ENCODE measurements at regions not wholly inside any gene's neighbourhood (a gene's known extent, or its start where the extent isn't known, plus 50 kb on each side); places are given as distances from the start of the nearest gene placed in this dataset.
A peak's percentile ranks its signal among the peaks of the same experiment; 100 is the strongest.

GRCh38 chr5:174987443-174988012 is 263.1 kb downstream of the MSX2 start:
- Mint-ChIP-seq H3K27me3 (no peaks in the 10 kb centered on the region), H3K9me3 (no peaks in the 10 kb centered on the region), H3K4me3 (no peak overlapping the region), H3K27ac (no peak overlapping the region), H3K4me1 (ENCODE audit: low read depth) (peaks cover 2% of the 10 kb centered on the region), H3K36me3 (no peaks in the 10 kb centered on the region)
- ChIA-PET CTCF (no interaction called here), POLR2A (no interaction called here)
- DNase-seq, result no peak
- intact Hi-C loops (cut with micrococcal nuclease), result no loop called here

GRCh38 chr5:174984863-174985262 is 260.5 kb downstream of the MSX2 start:
- H3K9me3 Mint-ChIP-seq, result no peaks in the 10 kb centered on the region
- no peak for DNase-seq
- peaks cover 2% of the 10 kb centered on the region for H3K27me3 Mint-ChIP-seq
- POLR2A ChIA-PET, result no interaction called here
- no peak overlapping the region for H3K27ac Mint-ChIP-seq
- H3K4me1 Mint-ChIP-seq (ENCODE audit: low read depth), result no peaks in the 10 kb centered on the region
- intact Hi-C loops (cut with micrococcal nuclease), result no loop called here
- no peaks in the 10 kb centered on the region for H3K36me3 Mint-ChIP-seq
- CTCF ChIA-PET, result no interaction called here
- no peak overlapping the region for H3K4me3 Mint-ChIP-seq

GRCh38 chr5:174982485-174982884 is 258.1 kb downstream of the MSX2 start:
- POLR2A ChIA-PET, result no interaction called here

GRCh38 chr5:174981416-174981815 is 257.0 kb downstream of the MSX2 start:
- Mint-ChIP-seq H3K27me3 (peaks cover 2% of the 10 kb centered on the region), H3K9me3 (no peaks in the 10 kb centered on the region), H3K27ac (no peak overlapping the region), H3K4me3 (no peak overlapping the region), H3K4me1 (ENCODE audit: low read depth) (no peaks in the 10 kb centered on the region), H3K36me3 (no peaks in the 10 kb centered on the region)
- no peak for DNase-seq
- intact Hi-C loops (cut with micrococcal nuclease), result no loop called here
- ChIA-PET POLR2A (no interaction called here), CTCF (no interaction called here)

More at GRCh38 chr5:174982485-174982884, 258.1 kb downstream of the MSX2 start:
- no peaks in the 10 kb centered on the region for H3K36me3 Mint-ChIP-seq
- intact Hi-C loops (cut with micrococcal nuclease), result no loop called here
- H3K27me3 Mint-ChIP-seq, result peaks cover 2% of the 10 kb centered on the region
- H3K4me1 Mint-ChIP-seq (ENCODE audit: low read depth), result no peaks in the 10 kb centered on the region
- DNase-seq, result no peak
- CTCF ChIA-PET, result no interaction called here
- H3K4me3 Mint-ChIP-seq, result no peak overlapping the region
- H3K27ac Mint-ChIP-seq, result no peak overlapping the region
- H3K9me3 Mint-ChIP-seq, result no peaks in the 10 kb centered on the region

GRCh38 chr5:174980952-174981351 is 256.6 kb downstream of the MSX2 start:
- H3K4me1 Mint-ChIP-seq (ENCODE audit: low read depth), result no peaks in the 10 kb centered on the region
- intact Hi-C loops (cut with micrococcal nuclease), result no loop called here
- no peaks in the 10 kb centered on the region for H3K36me3 Mint-ChIP-seq
- no peak for DNase-seq
- H3K27me3 Mint-ChIP-seq, result peaks cover 2% of the 10 kb centered on the region
- CTCF ChIA-PET, result no interaction called here
- POLR2A ChIA-PET, result no interaction called here
- no peak overlapping the region for H3K27ac Mint-ChIP-seq
- no peak overlapping the region for H3K4me3 Mint-ChIP-seq
- no peaks in the 10 kb centered on the region for H3K9me3 Mint-ChIP-seq

- Mint-ChIP-seq H3K9me3 (peaks cover 20% of the 10 kb centered on the region), H3K36me3 (peaks cover 4% of the 10 kb centered on the region), H3K4me3 (no peak overlapping the region), H3K27ac (no peak overlapping the region), H3K4me1 (ENCODE audit: low read depth) (peaks cover 1% of the 10 kb centered on the region), H3K27me3 (peaks cover 11% of the 10 kb centered on the region)
- POLR2A ChIA-PET, result no interaction called here
- CTCF ChIA-PET, result no interaction called here
- intact Hi-C loops (cut with micrococcal nuclease), result no loop called here
- no peak for DNase-seq
These were observed 247.9 kb downstream of the MSX2 start for GRCh38 chr5:174972291-174972690.

- peaks cover 11% of the 10 kb centered on the region for H3K27me3 Mint-ChIP-seq
- no peak overlapping the region for H3K4me3 Mint-ChIP-seq
- H3K27ac Mint-ChIP-seq, result no peak overlapping the region
These were observed 246.8 kb downstream of the MSX2 start for GRCh38 chr5:174971210-174971609.

GRCh38 chr5:174970502-174970901 is 246.1 kb downstream of the MSX2 start:
- peaks cover 1% of the 10 kb centered on the region for H3K4me1 Mint-ChIP-seq (ENCODE audit: low read depth)
- POLR2A ChIA-PET, result no interaction called here

More at GRCh38 chr5:174971210-174971609, 246.8 kb downstream of the MSX2 start:
- intact Hi-C loops (cut with micrococcal nuclease), result no loop called here
- DNase-seq, result no peak
- Mint-ChIP-seq H3K36me3 (peaks cover 6% of the 10 kb centered on the region), H3K9me3 (peaks cover 30% of the 10 kb centered on the region), H3K4me1 (ENCODE audit: low read depth) (peaks cover 1% of the 10 kb centered on the region)
- ChIA-PET POLR2A (no interaction called here), CTCF (no interaction called here)

GRCh38 chr5:174953871-174954270 is 229.5 kb downstream of the MSX2 start:
- Mint-ChIP-seq H3K9me3 (no peaks in the 10 kb centered on the region), H3K36me3 (no peaks in the 10 kb centered on the region), H3K4me1 (ENCODE audit: low read depth) (peaks cover 7% of the 10 kb centered on the region), H3K27ac (no peak overlapping the region), H3K4me3 (no peak overlapping the region), H3K27me3 (peaks cover 8% of the 10 kb centered on the region)
- ChIA-PET POLR2A (no interaction called here), CTCF (interaction anchor here (1.3 to 1.7 kb wide), 2 partner anchors 490 to 511 kb away, joined by 5 to 8 read pairs; partner anchors contain the start of gene DRD1)
- intact Hi-C loops (cut with micrococcal nuclease), result loop anchor here (5.0 kb wide), 2 partner anchors 103 to 613 kb away; no protein-coding TSS in a partner anchor
- DNase-seq, result no peak

More at GRCh38 chr5:174970502-174970901, 246.1 kb downstream of the MSX2 start:
- Mint-ChIP-seq H3K27ac (no peak overlapping the region), H3K36me3 (peaks cover 6% of the 10 kb centered on the region), H3K4me3 (no peak overlapping the region), H3K27me3 (peaks cover 11% of the 10 kb centered on the region), H3K9me3 (peaks cover 36% of the 10 kb centered on the region)
- DNase-seq, result no peak
- CTCF ChIA-PET, result no interaction called here
- intact Hi-C loops (cut with micrococcal nuclease), result no loop called here

GRCh38 chr5:174951151-174951780 is 226.9 kb downstream of the MSX2 start:
- ChIA-PET POLR2A (no interaction called here), CTCF (interaction anchor here (0.6 to 2.8 kb wide), 13 partner anchors 13 to 516 kb away, joined by 3 to 26 read pairs (median 3); partner anchors contain the start of gene DRD1)

GRCh38 chr5:174947548-174947947 is 223.2 kb downstream of the MSX2 start:
- no peak for DNase-seq
- H3K27me3 Mint-ChIP-seq, result peaks cover 10% of the 10 kb centered on the region
- peaks cover 7% of the 10 kb centered on the region for H3K4me1 Mint-ChIP-seq (ENCODE audit: low read depth)
- POLR2A ChIA-PET, result no interaction called here
- H3K36me3 Mint-ChIP-seq, result no peaks in the 10 kb centered on the region
- H3K4me3 Mint-ChIP-seq, result no peak overlapping the region
- CTCF ChIA-PET, result no interaction called here
- no peaks in the 10 kb centered on the region for H3K9me3 Mint-ChIP-seq
- H3K27ac Mint-ChIP-seq, result no peak overlapping the region
- intact Hi-C loops (cut with micrococcal nuclease), result no loop called here

More at GRCh38 chr5:174951151-174951780, 226.9 kb downstream of the MSX2 start:
- Mint-ChIP-seq H3K9me3 (no peaks in the 10 kb centered on the region), H3K4me3 (no peak overlapping the region), H3K27ac (no peak overlapping the region), H3K4me1 (ENCODE audit: low read depth) (peaks cover 7% of the 10 kb centered on the region), H3K27me3 (peaks cover 9% of the 10 kb centered on the region), H3K36me3 (no peaks in the 10 kb centered on the region)
- peak; percentile 71 for DNase-seq
- intact Hi-C loops (cut with micrococcal nuclease), result loop anchor here (1.0 to 5.0 kb wide), 3 partner anchors 106 to 616 kb away; partner anchors contain the start of gene DRD1

- intact Hi-C loops (cut with micrococcal nuclease), result no loop called here
- Mint-ChIP-seq H3K27me3 (peaks cover 9% of the 10 kb centered on the region), H3K27ac (no peak overlapping the region), H3K4me1 (ENCODE audit: low read depth) (no peaks in the 10 kb centered on the region), H3K4me3 (no peak overlapping the region), H3K36me3 (no peaks in the 10 kb centered on the region), H3K9me3 (no peaks in the 10 kb centered on the region)
- POLR2A ChIA-PET, result no interaction called here
- CTCF ChIA-PET, result interaction anchor here (1.6 kb wide), 1 partner anchor 9 kb away, joined by 5 read pairs; no protein-coding TSS in a partner anchor
- DNase-seq, result no peak
These were observed 221.5 kb downstream of the MSX2 start for GRCh38 chr5:174945853-174946252.

- H3K4me1 Mint-ChIP-seq (ENCODE audit: low read depth), result no peaks in the 10 kb centered on the region
- peaks cover 10% of the 10 kb centered on the region for H3K27me3 Mint-ChIP-seq
- intact Hi-C loops (cut with micrococcal nuclease), result no loop called here
- ChIA-PET CTCF (no interaction called here), POLR2A (no interaction called here)
- no peak overlapping the region for H3K4me3 Mint-ChIP-seq
- H3K9me3 Mint-ChIP-seq, result no peaks in the 10 kb centered on the region
- DNase-seq, result no peak
- H3K27ac Mint-ChIP-seq, result no peak overlapping the region
- H3K36me3 Mint-ChIP-seq, result no peaks in the 10 kb centered on the region
These were observed 219.4 kb downstream of the MSX2 start for GRCh38 chr5:174943785-174944184.

Data from activated CD4-positive, alpha-beta memory T cell treated with anti-CD3 and anti-CD28 coated beads for 36 hours (primary cell).